ENCODE measurements at regions not wholly inside any gene's neighbourhood (a gene's known extent, or its start where the extent isn't known, plus 50 kb on each side); places are given as distances from the start of the nearest gene placed in this dataset.

- no peak for TF ChIP-seq CTCF (conservative IDR thresholded peaks at IDR 0.05; ENCODE audit: low read length)
- no peak for TF ChIP-seq EZH2phosphoT487 (IDR thresholded peaks at IDR 0.05; ENCODE audit: borderline replicate concordance)
Measured at GRCh38 chr11:32267679-32268187, 167.6 kb downstream of the WT1 start.
